ENCODE measurements at regions not wholly inside any gene's neighbourhood (a gene's known extent, or its start where the extent isn't known, plus 50 kb on each side); places are given as distances from the start of the nearest gene placed in this dataset.

- no peak for TF ChIP-seq CTCF (IDR thresholded peaks at IDR 0.05)
- no peak for TF ChIP-seq POLR2A (IDR thresholded peaks at IDR 0.05)
Measured at GRCh38 chr1:163701783-163702374, 380.1 kb downstream of the NUF2 start.

All from heart left ventricle (tissue), 13 donors.